Activated CD4-positive, alpha-beta T cell treated with anti-CD3 and anti-CD28 coated beads, Interleukin-2, amount 50 U/mL, for 48 hours (primary cell): ENCODE measurements at regions not wholly inside any gene's neighbourhood (a gene's known extent, or its start where the extent isn't known, plus 50 kb on each side); places are given as distances from the start of the nearest gene placed in this dataset.
"Not testable (repeated sequence)": the region's sequence is repeated elsewhere in the genome, so short reads cannot be mapped to it uniquely, and the experiment has no call there.

Source experiments
- DNase-seq, 2 experiments: peaks; one replicate each; pipeline ENCODE4 v3.0.0-alpha.2; 2020

GRCh38 chr10:117751259-117751658, 208.7 kb downstream of the EMX2 start:
- DNase-seq = no peak

GRCh38 chr10:117752103-117752502, 209.6 kb downstream of the EMX2 start:
- DNase-seq = no peak

GRCh38 chr10:117754770-117755658, 212.5 kb downstream of the EMX2 start:
- DNase-seq = no peak

GRCh38 chr10:117755659-117756014, 213.1 kb downstream of the EMX2 start:
- no peak for DNase-seq

DNA sequence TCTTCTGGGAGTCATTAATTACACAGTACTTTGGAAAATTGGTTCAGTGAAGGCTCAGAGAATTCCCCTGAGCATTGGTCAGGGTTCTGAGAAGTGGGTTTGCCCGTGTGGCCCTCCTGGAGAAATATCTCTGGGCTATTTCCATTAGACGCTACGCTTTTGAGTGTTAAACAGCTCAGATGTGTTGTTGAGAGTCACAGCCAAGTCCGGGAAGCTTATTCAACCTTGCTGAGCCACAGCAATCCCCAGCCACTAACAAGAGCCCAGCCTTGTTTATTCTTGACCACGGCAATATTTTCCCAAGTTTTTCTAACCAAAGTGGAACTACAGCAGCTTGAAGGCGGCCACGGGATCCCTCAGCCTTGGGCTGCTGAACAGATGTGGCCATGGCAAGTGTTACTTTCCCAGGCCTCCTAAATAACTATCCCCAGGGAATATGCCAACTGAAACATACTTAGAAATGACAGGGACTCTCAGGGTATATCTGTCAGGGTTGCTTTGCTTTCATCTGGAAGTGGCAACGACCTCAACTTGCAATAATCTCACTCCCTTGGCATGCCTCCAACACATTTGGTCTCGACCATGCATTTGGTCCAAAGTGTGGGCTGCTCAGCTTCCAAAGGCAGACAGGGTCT, 214.7 kb downstream of the EMX2 start:
- no peak for DNase-seq

DNA sequence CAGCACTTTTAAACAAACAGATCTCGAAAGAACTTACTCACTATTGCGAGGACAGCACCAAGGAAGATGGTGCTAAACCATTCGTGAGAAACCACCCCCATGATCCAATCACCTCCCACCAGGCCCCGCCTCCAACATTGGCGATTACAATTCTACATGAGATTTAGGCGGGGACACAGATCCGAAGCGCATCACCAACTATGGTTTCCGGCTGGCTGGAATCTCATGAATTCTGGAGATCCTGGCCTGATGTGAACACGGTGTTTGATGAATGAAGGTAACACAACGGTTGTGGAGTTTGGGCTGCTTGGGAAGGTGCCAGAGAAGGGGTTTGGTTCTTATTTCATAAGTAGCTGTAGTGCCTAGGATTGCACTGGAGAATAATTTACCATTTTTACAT, 216.7 kb downstream of the EMX2 start:
- DNase-seq = no peak

GRCh38 chr10:117761695-117762094, 219.1 kb downstream of the EMX2 start:
- DNase-seq = no peak

- DNase-seq = no peak
Observed at GRCh38 chr10:117762126-117762818, 219.7 kb downstream of the EMX2 start.

DNA sequence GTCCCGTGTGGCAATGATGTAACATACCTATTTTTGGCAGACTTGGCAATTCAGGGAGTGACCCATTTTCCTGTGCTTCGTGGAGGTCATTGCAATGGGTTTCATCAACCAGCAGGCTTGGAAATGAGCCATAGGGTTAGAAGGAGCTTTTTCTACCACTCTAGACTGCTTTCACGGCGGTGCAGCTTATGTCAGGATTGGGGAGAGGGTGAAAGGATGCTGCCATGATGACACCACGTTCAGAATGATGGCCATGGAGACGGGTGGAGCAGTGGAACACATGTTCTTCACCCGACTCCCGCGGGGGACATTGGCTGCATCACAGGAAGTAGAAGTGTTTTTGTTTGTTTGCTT, 220.2 kb downstream of the EMX2 start:
- no peak for DNase-seq

GRCh38 chr10:117763528-117763927, 221.0 kb downstream of the EMX2 start:
- no peak for DNase-seq

DNA sequence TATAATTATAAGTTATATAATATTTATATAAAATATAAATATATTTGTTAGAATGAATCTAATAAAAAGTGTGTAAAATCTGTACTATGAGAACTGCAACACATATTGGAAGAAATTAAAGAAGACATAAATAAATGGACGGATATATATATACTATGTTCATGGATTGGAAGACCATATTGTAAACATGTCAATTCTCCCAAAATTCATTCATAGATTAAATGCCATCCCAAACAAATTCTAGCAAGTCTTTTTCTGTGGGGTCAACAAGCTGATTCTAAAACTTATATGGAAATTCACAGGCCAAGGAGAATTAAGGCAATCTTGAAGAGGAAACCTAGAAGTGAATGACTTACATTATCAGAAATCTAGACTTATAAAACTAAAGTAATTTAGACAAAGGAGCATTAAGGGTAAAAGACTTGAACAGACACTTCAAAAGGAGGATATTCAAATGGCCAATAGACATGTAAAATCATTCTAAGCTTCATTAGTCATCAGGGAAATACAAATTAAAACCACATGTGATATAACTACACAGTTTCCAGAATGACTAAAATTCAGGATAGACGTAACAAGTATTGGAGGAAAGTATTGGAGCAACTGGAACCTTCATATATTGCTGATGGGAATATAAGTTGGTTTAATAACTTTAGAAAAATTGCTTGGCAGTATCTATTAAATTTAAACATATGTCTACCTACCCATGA, 225.9 kb downstream of the EMX2 start:
- no peak for DNase-seq

DNA sequence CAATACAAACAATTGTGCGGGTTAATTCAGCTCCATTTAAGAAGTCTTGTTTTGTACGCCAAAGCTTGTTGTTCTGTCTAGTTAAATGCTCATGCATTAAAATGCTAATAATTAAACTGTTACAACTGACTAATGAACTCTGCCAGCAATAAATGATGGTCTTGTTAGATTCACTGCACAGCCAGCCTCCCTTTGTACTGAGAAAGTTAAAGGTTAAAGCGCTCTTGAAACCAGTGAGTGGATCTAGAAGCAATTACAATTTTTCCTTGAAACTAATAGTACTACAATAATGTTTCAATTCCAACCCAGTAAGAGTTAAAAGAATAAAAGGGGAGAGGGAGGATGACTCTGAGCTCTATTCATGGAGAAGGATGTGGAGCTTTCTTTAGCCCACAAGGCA, 233.0 kb downstream of the EMX2 start:
- DNase-seq = no peak

DNA sequence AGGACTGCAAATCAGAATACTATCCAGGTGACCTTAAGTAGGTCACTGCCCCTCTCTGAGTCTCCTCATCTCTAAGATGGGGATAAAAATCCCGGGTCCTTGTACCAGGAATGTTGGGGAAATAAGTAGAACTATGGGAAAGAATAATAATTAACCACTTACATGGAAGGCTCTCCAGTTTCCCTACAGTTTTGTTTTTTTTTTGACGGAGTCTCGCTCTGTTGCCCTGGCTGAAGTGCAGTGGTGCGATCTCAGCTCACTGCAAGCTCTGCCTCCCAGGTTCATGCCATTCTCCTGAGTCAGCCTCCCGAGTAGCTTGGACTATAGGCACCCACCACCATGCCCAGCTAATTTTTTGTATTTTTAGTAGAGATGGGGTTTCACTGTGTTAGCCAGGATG, 234.7 kb downstream of the EMX2 start:
- not testable (repeated sequence) for DNase-seq

DNA sequence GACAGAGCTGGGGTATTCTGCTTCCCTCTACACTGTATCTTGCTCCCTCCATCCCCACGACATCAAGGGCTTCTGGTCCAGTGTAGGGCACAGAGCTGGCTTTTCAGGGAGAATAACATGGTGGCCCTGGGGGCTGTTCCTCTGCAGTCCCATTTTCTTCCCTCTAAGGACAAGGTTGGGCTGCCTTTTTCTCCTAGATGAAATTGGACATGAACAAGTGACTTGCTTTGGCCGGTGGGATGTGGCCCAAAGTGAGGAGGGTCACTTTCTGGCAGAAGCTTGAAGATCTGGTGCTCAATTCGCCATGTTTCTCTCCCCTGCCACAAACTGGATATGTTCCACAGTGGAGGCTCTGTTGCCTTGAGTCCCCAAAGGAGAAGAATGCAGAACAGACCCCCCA, 235.7 kb downstream of the EMX2 start:
- no peak for DNase-seq

GRCh38 chr10:117780411-117780810, 237.9 kb downstream of the EMX2 start:
- DNase-seq = no peak

DNA sequence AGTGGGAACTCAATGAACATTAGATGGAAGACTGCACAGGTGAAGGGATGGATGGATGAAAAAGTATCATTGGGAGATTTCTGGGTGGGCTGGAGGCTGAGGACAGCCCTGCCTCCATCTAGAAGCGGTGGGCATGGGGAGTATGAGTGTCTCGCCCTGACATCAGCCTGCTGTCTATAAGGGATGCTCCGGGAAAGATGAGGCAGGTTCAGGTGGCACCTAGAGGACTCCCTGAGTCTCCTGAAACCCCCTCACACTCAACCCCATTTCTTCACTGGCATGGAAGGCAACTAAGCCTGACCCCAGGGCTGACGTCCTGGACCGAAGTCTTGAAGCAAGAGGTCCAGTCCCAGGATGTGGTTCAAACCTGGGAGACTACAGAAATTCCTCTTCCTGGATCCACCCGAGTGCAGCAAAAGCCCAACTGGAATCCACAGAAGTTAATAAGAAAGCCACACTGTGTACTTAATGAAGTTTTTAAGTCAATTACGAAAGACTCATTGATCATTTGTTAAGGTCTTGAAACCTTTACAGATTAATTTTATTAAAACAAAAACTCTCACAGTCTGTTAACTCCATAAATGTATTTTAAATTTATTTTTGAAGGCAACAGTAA, 238.8 kb downstream of the EMX2 start:
- no peak for DNase-seq

DNA sequence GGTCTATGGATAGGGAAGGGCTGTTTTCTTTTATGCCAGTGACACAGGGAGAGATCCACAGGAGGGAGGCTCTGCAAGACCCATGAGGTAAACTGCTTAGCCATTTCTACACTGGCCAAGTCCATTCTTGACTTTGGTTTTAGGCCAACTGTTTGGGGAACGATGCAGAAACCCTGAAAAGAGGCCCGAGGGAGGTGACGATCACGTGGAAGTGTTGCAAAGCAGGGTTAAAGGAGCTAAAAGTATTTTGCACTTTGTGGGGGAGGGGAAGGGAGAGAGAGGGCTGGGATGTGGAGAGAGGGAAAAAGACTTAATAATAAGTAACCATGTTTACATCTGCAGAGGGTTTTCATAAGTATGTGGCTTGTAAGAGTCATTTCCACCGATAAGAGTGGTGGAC, 239.7 kb downstream of the EMX2 start:
- DNase-seq = no peak

DNA sequence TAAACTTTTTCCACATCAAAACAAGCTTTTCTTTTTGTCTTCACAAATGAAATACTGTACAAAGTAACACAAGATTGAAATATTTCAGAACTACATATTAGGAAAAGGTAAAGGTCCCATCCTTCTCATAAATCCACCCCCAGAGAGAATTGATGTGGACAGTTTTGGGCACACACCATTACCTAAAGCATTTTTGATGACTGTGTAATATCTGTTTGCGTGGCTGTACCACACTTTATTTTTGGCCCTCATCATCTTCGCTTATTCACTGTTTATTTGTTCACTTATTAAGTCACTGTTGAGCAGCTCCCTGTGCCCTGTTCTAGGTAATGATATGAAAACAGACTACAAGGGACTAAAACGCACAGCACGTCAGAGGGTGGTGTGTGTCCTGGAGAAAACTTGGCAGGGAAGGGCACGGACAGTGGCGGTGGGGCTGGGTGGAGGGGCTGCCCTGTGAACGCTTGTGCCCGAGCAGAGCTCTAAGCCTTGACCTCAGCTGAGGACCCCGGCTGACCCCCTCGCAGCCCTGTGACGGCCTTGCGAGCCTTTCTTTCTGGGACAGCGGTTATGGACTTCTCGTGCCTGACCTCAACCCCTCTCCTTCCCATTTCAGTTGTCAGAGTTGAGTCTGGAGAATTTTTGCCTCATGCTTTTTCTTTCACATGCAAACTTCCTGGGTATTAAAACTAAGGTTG, 241.3 kb downstream of the EMX2 start:
- DNase-seq = no peak

GRCh38 chr10:117784776-117785175, 242.2 kb downstream of the EMX2 start:
- no peak for DNase-seq

- DNase-seq = no peak
Observed at GRCh38 chr10:117788911-117789310, 246.4 kb downstream of the EMX2 start.

DNA sequence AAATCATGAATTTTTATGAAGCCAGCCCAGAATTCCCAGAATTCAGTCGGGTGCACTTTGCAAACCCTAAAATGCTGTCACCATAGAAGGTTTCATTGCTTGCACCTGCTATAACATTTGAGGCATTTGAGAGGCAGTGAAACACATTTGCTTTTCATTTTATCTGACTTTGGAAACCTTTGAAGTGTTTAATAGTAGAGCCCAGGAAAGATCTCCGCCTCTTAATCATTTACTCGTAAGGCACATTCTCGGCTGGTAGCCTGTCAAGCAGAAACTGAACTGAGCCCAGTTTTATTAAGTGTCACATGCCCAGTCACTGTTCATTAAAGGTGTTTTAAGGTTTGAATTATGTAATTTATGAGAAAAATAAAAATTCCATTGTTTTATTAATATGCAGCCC, 247.6 kb downstream of the EMX2 start:
- no peak for DNase-seq

DNA sequence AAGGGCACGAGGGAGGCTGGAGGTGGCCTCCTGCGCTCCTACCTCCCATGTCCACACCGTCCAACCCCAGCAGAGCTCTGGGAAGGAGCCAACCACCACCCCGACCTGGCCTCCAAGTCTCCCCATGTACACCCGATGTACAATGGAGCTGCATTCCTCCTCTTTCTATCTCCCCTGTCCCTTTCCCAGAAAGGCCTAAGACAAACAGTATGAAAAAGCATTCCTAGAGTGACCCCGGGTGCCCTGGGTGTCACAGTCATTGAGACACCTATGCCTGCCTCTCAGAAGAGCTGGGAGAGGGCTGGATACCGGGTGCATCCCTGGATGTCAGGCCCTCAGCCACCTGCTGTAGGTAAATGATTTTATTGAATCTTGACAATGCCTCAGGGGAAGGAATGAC, 248.1 kb downstream of the EMX2 start:
- DNase-seq = no peak
